ENCODE measurements at regions not wholly inside any gene's neighbourhood (a gene's known extent, or its start where the extent isn't known, plus 50 kb on each side); places are given as distances from the start of the nearest gene placed in this dataset.
"Not testable (repeated sequence)": the region's sequence is repeated elsewhere in the genome, so short reads cannot be mapped to it uniquely, and the experiment has no call there.

DNA sequence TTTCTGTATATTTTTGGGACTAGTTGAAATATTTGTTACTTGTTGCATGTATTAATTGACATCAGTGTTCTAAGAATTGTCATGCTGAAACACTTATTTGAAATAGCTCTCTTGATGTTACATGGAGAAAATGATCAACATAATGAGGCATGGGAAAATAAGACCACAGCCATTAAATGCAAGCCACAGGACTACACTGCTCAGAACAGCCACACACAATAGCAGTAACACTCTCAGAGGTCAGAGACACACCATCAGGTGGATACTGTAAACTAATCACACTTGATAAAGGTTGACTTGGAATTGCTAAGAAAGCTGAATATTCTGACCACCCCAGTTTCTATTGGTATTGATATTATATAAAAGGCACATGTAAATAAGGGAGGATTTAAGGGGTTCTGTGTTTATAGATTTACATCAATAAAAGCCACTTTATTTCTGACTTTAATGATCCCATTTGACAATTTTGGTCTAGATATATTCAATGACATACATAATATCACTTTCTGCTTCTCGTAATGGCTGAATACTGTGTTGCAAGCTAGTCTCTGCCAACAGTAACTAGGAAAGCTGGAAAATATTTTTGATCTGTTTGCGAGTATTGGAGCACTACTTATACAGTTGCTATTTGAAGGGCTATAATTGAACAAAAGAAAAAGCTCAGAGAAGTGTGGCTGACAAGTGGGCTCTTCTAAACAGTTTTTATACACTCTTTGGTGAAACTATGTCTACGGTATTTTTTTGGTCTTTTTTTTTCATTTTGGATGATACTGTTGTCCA, 876.5 kb upstream of the INTU start:
- H3K4me1 Mint-ChIP-seq: no peaks in the 10 kb centered on the region
- no peaks in the 10 kb centered on the region for H3K27me3 Mint-ChIP-seq
- no peaks in the 10 kb centered on the region for H3K36me3 Mint-ChIP-seq (ENCODE audit: low read depth)
- H3K27ac Mint-ChIP-seq: no peak overlapping the region
- H3K9me3 Mint-ChIP-seq: no peaks in the 10 kb centered on the region
- no peak overlapping the region for H3K4me3 Mint-ChIP-seq
- intact Hi-C loops (cut with micrococcal nuclease): loop anchor here (1.0 kb wide), 1 partner anchor 26 kb away; no protein-coding TSS in a partner anchor
- no peak for DNase-seq

DNA sequence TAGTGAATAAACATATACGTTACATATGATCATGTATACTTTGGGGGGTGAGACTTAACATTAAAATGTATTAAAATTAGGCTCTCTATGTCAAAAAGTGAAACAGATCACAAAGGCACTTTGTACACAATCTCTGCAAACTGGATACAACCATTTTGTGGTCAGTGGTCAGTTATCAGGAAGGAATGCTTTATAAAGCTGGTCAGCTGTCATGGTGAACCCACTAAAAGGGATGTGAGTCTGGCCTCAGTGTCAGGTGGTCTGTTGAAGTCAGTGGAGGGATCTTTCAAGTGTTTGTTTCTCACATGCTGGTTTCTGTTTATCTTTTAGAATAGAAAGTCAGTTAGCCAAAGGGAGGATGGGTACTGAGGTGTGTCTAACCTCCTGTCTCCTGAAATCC, 875.5 kb upstream of the INTU start:
- Mint-ChIP-seq H3K27me3 (no peaks in the 10 kb centered on the region), H3K27ac (no peak overlapping the region), H3K4me3 (no peak overlapping the region), H3K36me3 (ENCODE audit: low read depth) (no peaks in the 10 kb centered on the region), H3K4me1 (no peaks in the 10 kb centered on the region), H3K9me3 (no peaks in the 10 kb centered on the region)
- no peak for DNase-seq
- intact Hi-C loops (cut with micrococcal nuclease): no loop called here

GRCh38 chr4:126758493-126758892, 874.3 kb upstream of the INTU start:
- H3K9me3 Mint-ChIP-seq: no peaks in the 10 kb centered on the region
- H3K4me3 Mint-ChIP-seq: no peak overlapping the region
- intact Hi-C loops (cut with micrococcal nuclease): no loop called here
- DNase-seq: no peak
- no peaks in the 10 kb centered on the region for H3K36me3 Mint-ChIP-seq (ENCODE audit: low read depth)
- no peaks in the 10 kb centered on the region for H3K27me3 Mint-ChIP-seq
- H3K4me1 Mint-ChIP-seq: no peaks in the 10 kb centered on the region
- no peak overlapping the region for H3K27ac Mint-ChIP-seq

- Mint-ChIP-seq H3K27ac (no peak overlapping the region), H3K36me3 (ENCODE audit: low read depth) (no peaks in the 10 kb centered on the region), H3K27me3 (no peaks in the 10 kb centered on the region), H3K9me3 (no peaks in the 10 kb centered on the region), H3K4me3 (no peak overlapping the region), H3K4me1 (no peaks in the 10 kb centered on the region)
- intact Hi-C loops (cut with micrococcal nuclease): no loop called here
- no peak for DNase-seq
These were observed 870.7 kb upstream of the INTU start for GRCh38 chr4:126761947-126762662.

GRCh38 chr4:126762663-126763247, 870.0 kb upstream of the INTU start:
- Mint-ChIP-seq H3K27me3 (no peaks in the 10 kb centered on the region), H3K4me3 (no peak overlapping the region), H3K36me3 (ENCODE audit: low read depth) (no peaks in the 10 kb centered on the region), H3K9me3 (no peaks in the 10 kb centered on the region), H3K4me1 (no peaks in the 10 kb centered on the region), H3K27ac (no peak overlapping the region)
- intact Hi-C loops (cut with micrococcal nuclease): no loop called here
- DNase-seq: no peak

GRCh38 chr4:126766241-126766640, 866.5 kb upstream of the INTU start:
- no peaks in the 10 kb centered on the region for H3K9me3 Mint-ChIP-seq
- no peak overlapping the region for H3K4me3 Mint-ChIP-seq
- intact Hi-C loops (cut with micrococcal nuclease): no loop called here
- H3K4me1 Mint-ChIP-seq: no peaks in the 10 kb centered on the region
- no peak overlapping the region for H3K27ac Mint-ChIP-seq
- no peak for DNase-seq
- no peaks in the 10 kb centered on the region for H3K27me3 Mint-ChIP-seq
- no peaks in the 10 kb centered on the region for H3K36me3 Mint-ChIP-seq (ENCODE audit: low read depth)

GRCh38 chr4:126768338-126768737, 864.4 kb upstream of the INTU start:
- H3K4me1 Mint-ChIP-seq: no peaks in the 10 kb centered on the region
- DNase-seq: no peak
- intact Hi-C loops (cut with micrococcal nuclease): no loop called here
- H3K9me3 Mint-ChIP-seq: no peaks in the 10 kb centered on the region
- no peaks in the 10 kb centered on the region for H3K36me3 Mint-ChIP-seq (ENCODE audit: low read depth)
- H3K27me3 Mint-ChIP-seq: no peaks in the 10 kb centered on the region
- no peak overlapping the region for H3K27ac Mint-ChIP-seq
- no peak overlapping the region for H3K4me3 Mint-ChIP-seq

DNA sequence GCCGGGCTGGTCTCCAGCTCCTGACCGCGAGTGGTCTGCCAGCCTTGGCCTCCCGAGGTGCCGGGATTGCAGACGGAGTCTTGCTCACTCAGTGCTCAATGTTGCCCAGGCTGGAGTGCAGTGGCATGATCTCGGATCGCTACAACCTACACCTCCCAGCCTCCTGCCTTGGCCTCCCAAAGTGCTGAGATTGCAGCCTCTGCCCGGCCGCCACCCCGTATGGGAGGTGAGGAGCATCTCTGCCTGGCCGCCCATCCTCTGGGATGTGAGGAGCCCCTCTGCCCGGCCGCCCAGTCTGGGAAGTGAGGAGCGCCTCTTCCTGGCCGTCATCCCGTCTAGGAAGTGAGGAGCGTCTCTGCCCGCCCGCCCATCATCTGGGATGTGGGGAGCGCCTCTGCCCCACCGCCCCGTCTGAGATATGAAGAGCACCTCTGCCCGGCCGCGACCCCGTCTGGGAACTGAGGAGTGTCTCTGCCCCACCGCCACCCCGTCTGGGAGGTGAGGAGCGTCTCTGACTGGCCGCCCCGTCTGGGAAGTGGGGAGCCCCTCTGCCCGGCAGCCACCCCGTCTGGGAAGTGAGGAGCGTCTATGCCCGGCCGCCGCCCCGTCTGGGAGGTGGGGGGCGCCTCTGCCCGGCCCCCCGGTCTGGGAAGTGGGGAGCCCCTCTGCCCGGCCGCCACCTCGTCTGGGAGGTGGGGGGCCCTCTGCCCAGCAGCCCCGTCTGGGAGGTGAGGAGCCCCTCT, 861.8 kb upstream of the INTU start:
- intact Hi-C loops (cut with micrococcal nuclease); H3K4me3 Mint-ChIP-seq; H3K9me3 Mint-ChIP-seq; H3K27me3 Mint-ChIP-seq; H3K36me3 Mint-ChIP-seq (ENCODE audit: low read depth); DNase-seq; H3K4me1 Mint-ChIP-seq; H3K27ac Mint-ChIP-seq: not testable (repeated sequence)

DNA sequence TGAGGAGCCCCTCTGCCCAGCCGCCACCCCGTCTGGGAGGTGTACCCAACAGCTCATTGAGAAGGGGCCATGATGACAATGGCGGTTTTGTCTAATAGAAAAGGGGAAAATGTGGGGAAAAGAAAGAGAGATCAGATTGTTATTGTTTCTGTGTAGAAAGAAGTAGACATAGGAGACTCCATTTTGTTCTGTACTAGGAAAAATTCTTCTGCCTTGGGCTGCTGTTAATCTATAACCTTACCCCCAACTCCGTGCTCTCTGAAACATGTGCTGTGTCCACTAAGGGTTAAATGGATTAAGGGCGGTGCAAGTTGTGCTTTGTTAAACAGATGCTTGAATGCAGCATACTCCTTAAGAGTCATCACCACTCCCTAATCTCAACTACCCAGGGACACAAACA, 861.1 kb upstream of the INTU start:
- H3K9me3 Mint-ChIP-seq; H3K36me3 Mint-ChIP-seq (ENCODE audit: low read depth); H3K4me3 Mint-ChIP-seq; DNase-seq; H3K27ac Mint-ChIP-seq; intact Hi-C loops (cut with micrococcal nuclease); H3K4me1 Mint-ChIP-seq; H3K27me3 Mint-ChIP-seq: not testable (repeated sequence)

DNA sequence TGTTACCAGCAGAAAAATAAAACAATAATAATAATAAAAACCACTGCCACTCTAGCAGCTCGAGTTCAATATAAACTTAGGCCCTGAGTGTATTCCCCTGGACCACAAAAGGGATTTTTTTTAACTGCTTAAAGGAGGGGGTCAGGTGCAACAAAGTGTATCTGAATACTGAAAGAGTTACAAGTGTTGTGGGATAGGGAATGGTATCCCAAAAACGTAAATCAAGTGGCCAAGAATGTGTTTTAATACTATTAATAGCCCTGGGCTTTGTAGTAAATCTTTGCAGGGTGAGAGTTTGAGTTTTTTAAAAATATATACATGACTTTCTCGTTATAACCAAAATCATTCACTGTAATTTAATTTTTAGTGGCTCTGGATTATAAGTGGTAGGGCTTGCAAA, 860.1 kb upstream of the INTU start:
- no peak overlapping the region for H3K4me3 Mint-ChIP-seq
- no peak for DNase-seq
- H3K9me3 Mint-ChIP-seq: no peaks in the 10 kb centered on the region
- no peaks in the 10 kb centered on the region for H3K4me1 Mint-ChIP-seq
- no peaks in the 10 kb centered on the region for H3K36me3 Mint-ChIP-seq (ENCODE audit: low read depth)
- no peaks in the 10 kb centered on the region for H3K27me3 Mint-ChIP-seq
- intact Hi-C loops (cut with micrococcal nuclease): no loop called here
- H3K27ac Mint-ChIP-seq: no peak overlapping the region

DNA sequence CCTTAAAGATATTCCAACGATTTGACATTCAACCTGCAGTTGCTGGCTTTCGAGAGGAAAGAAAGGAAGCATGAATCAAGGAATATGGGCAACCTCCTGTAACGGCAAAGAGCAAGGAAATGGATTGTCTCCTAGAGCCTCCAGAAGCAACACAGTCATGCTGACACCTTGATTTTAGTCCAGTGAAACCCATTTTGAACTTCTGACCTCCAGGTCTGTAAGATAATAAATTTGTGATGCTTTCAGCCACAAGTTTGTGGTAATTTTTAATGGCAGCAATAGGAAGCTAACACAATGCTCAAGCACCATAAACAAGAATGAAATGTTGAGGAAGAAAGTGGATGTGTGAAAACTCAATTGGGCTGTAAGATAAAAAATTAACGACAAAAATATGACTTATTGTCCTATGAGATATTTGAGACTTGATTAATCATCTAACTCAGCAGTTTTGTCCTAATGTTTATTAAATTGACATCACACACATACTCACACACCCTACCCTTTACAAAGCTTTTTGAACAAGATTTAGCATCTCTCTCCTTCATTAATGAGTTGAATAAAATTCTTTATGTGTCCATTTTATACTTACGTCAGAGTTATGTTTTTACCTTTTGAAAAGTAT, 857.2 kb upstream of the INTU start:
- H3K4me3 Mint-ChIP-seq: no peak overlapping the region
- peaks cover 4% of the 10 kb centered on the region for H3K9me3 Mint-ChIP-seq
- H3K27ac Mint-ChIP-seq: no peak overlapping the region
- DNase-seq: no peak
- intact Hi-C loops (cut with micrococcal nuclease): no loop called here
- no peaks in the 10 kb centered on the region for H3K36me3 Mint-ChIP-seq (ENCODE audit: low read depth)
- no peaks in the 10 kb centered on the region for H3K27me3 Mint-ChIP-seq
- no peaks in the 10 kb centered on the region for H3K4me1 Mint-ChIP-seq

GRCh38 chr4:126776361-126776760, 856.4 kb upstream of the INTU start:
- Mint-ChIP-seq H3K27ac (no peak overlapping the region), H3K9me3 (peaks cover 4% of the 10 kb centered on the region), H3K27me3 (no peaks in the 10 kb centered on the region), H3K4me1 (no peaks in the 10 kb centered on the region), H3K36me3 (ENCODE audit: low read depth) (no peaks in the 10 kb centered on the region), H3K4me3 (no peak overlapping the region)
- intact Hi-C loops (cut with micrococcal nuclease): no loop called here
- DNase-seq: no peak

GRCh38 chr4:126777649-126778048, 855.1 kb upstream of the INTU start:
- Mint-ChIP-seq H3K27me3 (no peaks in the 10 kb centered on the region), H3K27ac (no peak overlapping the region), H3K36me3 (ENCODE audit: low read depth) (no peaks in the 10 kb centered on the region), H3K4me1 (no peaks in the 10 kb centered on the region), H3K9me3 (peaks cover 4% of the 10 kb centered on the region), H3K4me3 (no peak overlapping the region)
- intact Hi-C loops (cut with micrococcal nuclease): no loop called here
- DNase-seq: no peak
